ENCODE measurements at regions not wholly inside any gene's neighbourhood (a gene's known extent, or its start where the extent isn't known, plus 50 kb on each side); places are given as distances from the start of the nearest gene placed in this dataset.

GRCh38 chr1:209493559-209493958 is 90.0 kb upstream of the CAMK1G start:
- DNase-seq (ENCODE audit: low read depth in 4 of 4, low spot score in 2 of 4), result no peak

GRCh38 chr1:209497729-209498128 is 85.8 kb upstream of the CAMK1G start:
- DNase-seq (ENCODE audit: low read depth in 4 of 4, low spot score in 2 of 4), result no peak

- DNase-seq (ENCODE audit: low read depth in 4 of 4, low spot score in 2 of 4), result no peak
Measured at GRCh38 chr1:209500993-209501392, 82.5 kb upstream of the CAMK1G start.

DNA sequence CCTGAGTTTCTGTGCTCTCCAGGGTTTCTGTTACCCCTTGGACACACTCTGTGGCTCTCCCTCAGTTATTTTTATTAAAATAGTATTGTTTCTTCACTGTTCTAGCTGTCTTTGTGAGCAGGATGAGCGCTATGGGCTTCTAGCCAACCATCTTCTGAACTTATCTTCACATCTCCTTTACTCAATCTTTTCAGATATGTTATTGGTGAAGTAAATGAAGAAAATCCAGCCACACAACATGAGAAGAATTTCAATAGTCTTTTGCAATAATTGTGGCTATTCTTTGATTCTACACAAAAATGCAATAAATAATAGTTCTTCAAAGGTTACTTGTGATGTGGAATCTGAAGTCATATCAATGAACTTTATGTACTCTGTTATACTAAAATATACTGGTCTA is 80.3 kb upstream of the CAMK1G start:
- DNase-seq (ENCODE audit: low read depth in 4 of 4, low spot score in 2 of 4), result no peak

GRCh38 chr1:209504571-209504970 is 78.9 kb upstream of the CAMK1G start:
- DNase-seq (ENCODE audit: low read depth in 4 of 4, low spot score in 2 of 4), result no peak

GRCh38 chr1:209505044-209505443 is 78.5 kb upstream of the CAMK1G start:
- no peak for DNase-seq (ENCODE audit: low read depth in 4 of 4, low spot score in 2 of 4)

DNA sequence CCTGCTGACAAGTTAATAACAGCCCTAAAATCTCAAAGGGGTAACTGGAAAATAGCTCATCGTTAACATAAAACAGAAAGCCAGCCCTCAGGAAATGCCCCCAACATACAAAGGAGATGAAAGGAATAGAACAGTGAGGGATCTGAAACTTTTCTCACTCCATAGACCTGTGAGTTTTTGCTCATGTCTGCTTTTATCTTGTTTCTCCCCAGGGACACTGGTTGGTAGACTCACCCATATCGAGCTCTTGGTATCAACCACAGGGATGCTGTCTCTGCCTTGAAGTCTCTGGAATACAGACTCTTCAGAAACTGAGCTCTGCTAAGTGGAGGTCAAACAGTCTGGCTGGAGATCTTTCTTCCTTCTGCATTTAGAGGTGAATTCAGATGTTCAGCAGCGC is 77.4 kb upstream of the CAMK1G start:
- no peak for DNase-seq (ENCODE audit: low read depth in 4 of 4, low spot score in 2 of 4)

DNA sequence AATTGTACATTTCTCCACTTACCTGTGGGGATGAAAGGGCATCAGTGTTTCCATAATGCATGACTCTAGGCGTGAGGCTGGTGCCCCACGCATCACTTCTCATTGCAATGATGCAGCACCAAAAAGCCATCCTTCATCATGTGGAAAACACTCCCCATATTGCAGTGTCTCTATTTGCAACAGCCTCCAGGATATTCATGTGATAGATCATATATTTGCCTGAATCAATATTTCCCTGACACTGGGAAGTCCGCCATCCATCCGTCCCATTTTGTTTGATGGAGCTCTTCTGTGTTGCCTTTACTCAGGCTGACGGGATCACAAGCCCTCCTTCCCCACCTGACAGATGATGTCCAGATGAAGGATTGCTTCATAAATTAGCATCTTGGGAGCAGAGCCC is 74.5 kb upstream of the CAMK1G start:
- DNase-seq (ENCODE audit: low read depth in 4 of 4, low spot score in 2 of 4), result no peak

GRCh38 chr1:209510063-209510462 is 73.5 kb upstream of the CAMK1G start:
- no peak for DNase-seq (ENCODE audit: low read depth in 4 of 4, low spot score in 2 of 4)

- DNase-seq (ENCODE audit: low read depth in 4 of 4, low spot score in 2 of 4), result no peak
Measured at GRCh38 chr1:209511169-209511568, 72.3 kb upstream of the CAMK1G start.

- DNase-seq (ENCODE audit: low read depth in 4 of 4, low spot score in 2 of 4), result no peak
Measured at GRCh38 chr1:209512821-209513220, 70.7 kb upstream of the CAMK1G start.

DNA sequence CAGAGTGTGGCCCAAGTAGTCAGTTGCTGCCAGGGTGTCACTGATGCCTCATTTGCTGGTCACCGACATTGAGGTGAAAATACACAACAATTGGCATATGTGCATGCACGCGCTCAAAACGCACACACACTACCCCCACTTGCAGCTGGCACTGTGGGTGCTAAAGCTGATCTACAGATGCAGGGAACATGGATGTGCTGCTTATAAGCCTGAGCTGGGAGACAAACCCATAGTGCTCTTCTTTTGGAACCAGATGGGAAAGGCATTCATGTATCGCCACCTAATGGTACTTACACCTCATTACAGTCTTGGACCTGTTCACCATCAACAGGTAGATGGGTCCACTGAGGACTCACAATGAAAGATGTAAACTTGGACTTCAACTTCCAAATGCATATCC is 70.3 kb upstream of the CAMK1G start:
- no peak for DNase-seq (ENCODE audit: low read depth in 4 of 4, low spot score in 2 of 4)

DNA sequence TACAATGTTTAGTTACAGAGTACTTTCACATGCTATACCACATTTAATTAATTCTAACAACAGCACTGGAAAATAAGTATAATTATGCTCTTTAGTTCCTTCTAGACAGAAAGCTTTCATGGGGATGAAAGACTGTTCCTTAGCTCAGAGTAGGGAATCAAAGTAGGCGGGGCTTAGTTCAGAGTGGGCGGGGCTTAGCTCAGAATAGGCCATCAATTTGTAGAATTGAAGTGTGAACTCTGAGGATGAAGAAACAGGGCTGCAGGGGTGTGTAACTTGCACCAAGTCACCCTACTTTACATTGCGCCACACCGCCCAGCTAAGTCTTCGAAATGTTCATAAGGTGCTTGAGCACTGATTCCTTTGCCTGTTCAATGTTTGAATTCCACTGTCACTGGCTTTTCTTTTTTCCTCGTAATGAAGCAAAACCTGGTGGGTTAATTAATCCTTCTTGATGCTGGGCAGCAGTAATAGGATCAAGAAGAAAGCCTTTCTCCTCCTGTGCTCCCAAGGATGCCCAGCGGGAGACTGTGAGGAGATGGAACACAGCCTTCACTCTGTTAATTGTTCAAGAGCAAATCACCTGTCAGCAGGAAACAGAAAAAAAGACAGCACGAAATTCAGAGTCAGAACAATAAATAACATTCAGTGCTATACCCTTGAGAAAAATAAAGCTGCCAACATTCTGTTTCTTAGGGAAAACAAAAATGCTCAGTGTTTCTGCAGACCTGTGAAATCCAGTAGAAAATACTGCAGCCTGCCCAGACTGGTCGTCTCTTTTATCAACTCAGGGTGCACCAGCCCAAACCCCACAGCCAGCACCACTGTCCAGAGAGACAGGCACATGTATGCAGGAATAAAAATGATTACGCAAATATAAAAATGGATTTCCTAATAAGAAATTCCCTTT is 66.5 kb upstream of the CAMK1G start:
- DNase-seq (ENCODE audit: low read depth in 4 of 4, low spot score in 2 of 4), result no peak

DNA sequence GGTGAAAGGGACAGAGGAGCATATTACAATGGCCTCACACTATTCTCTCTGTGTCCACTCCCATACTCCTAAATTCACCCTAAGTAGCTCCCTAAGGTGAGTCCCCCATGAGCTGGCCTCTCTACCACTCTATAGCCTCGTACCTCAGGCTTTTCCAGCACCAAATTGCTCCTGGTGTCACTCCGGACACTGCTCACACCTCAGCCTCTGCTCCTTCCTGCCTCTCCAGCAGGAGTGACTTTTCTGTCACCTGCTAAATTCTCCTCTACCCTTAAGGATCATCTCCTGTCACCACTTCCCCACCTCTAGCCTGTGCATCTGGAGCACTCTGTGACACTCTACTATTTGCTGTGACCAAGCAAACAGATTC is 65.8 kb upstream of the CAMK1G start:
- no peak for DNase-seq (ENCODE audit: low read depth in 4 of 4, low spot score in 2 of 4)

GRCh38 chr1:209519786-209520185 is 63.7 kb upstream of the CAMK1G start:
- no peak for DNase-seq (ENCODE audit: low read depth in 4 of 4, low spot score in 2 of 4)

DNA sequence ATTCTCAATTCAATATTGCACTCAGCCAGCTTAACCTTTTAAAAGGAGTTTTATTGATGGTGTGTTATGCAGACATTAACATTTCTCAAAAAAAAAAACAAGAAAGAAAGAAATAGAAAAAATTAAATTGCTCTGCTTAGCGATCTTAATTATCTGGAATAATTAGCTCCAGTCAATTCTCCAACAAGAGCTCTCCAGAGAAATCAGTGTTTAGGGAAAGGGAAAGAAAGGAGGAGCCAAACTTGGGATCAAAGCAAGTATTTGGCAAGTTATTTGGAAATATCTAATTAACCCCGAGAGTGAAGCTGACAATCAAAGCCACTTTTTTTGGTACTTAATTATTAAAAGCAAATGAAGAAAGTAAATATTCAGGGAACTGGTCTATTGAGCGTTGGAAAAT is 60.7 kb upstream of the CAMK1G start:
- no peak for DNase-seq (ENCODE audit: low read depth in 4 of 4, low spot score in 2 of 4)

DNA sequence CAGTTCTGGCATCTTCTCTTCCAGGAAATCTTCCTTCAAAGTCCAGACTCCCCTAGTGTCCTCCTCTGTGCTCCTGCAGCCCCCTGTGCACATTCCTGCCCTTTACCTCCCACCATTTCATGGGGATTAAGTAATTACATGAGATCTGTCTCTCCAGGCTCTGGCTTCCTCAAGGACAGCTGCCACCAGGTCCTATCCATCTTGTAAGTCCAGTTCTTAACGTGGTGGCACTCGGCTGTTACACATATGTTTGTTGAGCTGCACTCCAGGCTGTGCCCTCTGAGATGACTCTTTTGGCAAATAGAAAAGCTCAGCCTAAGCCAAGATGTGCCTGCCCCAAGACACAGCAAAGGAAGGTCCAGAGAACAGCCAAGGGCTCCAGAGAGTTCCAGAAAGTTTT is 57.4 kb upstream of the CAMK1G start:
- no peak for DNase-seq (ENCODE audit: low read depth in 4 of 4, low spot score in 2 of 4)

GRCh38 chr1:209527372-209527771 is 56.1 kb upstream of the CAMK1G start:
- DNase-seq (ENCODE audit: low read depth in 4 of 4, low spot score in 2 of 4), result no peak

DNA sequence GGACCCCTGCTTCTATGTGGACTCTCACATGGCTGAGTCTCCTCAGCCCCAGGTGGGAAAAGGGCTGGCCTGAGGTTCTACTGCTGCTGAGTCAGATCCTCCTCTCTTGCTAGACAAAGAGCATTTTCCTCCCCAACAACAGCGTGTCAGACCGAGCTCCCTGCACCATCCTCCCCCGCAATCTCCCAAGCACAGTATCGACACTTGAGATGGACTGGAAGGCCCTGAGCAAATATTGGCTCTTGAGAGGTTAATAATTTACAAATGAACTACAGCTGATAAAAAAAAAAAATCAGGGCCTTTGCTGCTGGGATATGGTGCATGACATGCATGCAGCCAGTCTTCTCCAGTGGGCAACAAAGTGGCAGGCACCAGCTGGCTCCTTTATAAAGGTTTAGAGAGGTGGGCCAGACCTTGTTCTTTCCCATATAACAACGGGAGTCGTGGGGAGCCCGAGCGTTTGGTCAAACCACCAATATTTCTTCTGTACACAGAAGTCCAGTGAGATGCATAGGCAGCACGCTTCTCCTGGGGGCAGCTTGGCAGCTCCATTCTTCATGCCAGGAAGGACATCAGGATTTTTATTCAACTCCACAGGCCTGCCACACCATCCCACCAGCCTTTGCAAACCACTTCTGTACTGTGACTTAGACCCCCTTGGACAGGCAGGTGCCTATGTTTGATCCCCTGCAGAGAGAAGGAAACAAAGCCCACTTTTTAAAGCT is 55.4 kb upstream of the CAMK1G start:
- peak in 1 of 4 donors; percentile 24 for DNase-seq (ENCODE audit: low read depth in 4 of 4, low spot score in 2 of 4)

- no peak for DNase-seq (ENCODE audit: low read depth in 4 of 4, low spot score in 2 of 4)
Measured at GRCh38 chr1:209529233-209529632, 54.3 kb upstream of the CAMK1G start.

DNA sequence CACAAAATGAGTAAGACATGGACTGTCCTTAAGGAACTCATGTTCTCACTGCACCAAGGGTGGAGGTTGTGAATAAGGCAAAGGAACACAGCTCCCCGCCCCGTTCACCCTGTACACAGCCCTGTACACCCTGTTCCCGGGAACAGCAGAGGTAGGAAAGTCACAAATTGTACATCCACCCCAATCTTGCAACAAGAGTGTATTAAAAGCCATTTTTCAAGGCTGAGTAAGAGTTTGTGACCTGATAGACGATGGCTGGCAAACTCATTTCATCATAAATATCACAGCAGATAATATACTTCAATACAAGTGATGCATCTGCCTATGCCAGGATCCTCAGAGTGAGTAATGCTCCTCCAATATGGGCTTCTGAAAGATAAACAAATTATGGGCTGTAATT is 52.5 kb upstream of the CAMK1G start:
- no peak for DNase-seq (ENCODE audit: low read depth in 4 of 4, low spot score in 2 of 4)

DNA sequence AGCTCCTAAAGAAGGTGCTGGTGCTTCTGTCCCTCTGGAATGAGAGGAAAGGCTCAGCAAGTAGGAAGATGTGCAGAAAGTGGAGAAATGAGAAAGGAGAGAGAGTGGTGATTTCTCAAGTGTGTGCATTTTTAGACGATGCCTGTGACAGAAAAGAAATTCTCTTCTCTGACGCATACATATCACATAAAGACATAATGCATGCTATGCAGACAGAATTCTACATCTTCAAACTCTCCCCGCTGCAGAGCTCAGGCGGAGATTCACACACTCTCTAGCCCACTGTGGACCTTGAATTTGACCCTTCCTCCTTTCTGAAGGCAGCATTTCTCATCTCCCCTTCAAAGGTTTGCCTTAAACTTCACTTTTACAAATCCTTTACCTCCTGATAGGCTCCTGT is 52.0 kb upstream of the CAMK1G start:
- no peak for DNase-seq (ENCODE audit: low read depth in 4 of 4, low spot score in 2 of 4)

Measured in left renal cortex interstitium (tissue), 4 donors.